GM23338 (cell line): ENCODE measurements at regions not wholly inside any gene's neighbourhood (a gene's known extent, or its start where the extent isn't known, plus 50 kb on each side); places are given as distances from the start of the nearest gene placed in this dataset.

ENCODE experiments used
- CREB1 ChIP-seq: fragments of 250-450 bp; sonication (Bioruptor Pico); IDR thresholded peaks from 2 replicates; pipeline ENCODE4 v1.5.0; 2020; ENCODE audit warnings: low read depth, mild to moderate bottlenecking, moderate library complexity
- EZH2 ChIP-seq: fragments of 200-600 bp; sonication (generic); IDR thresholded peaks from one replicate; pipeline ENCODE4 v1.8.0; 2017; ENCODE audit warnings: antibody characterized with exemption, mild to moderate bottlenecking, low read depth; ENCODE audit not compliant: unreplicated experiment
- EZH2phosphoT487 ChIP-seq: fragments of 200-600 bp; sonication (generic); IDR thresholded peaks from one replicate; pipeline ENCODE4 v1.8.1; 2018; ENCODE audit warnings: antibody characterized with exemption; ENCODE audit not compliant: unreplicated experiment
- POLR2AphosphoS5 ChIP-seq: IDR thresholded peaks from 2 replicates; pipeline ENCODE4 v1.6.1; 2016; ENCODE audit warnings: antibody characterized with exemption, low read depth
- STAT1 ChIP-seq: IDR thresholded peaks from one replicate; pipeline ENCODE4 v1.6.1; 2016; ENCODE audit warnings: antibody characterized with exemption; ENCODE audit not compliant: unreplicated experiment
- TF ChIP-seq, protein P1 (sequence below), 2 experiments: fragments of 200-600 bp in 1 of 2; sonication (generic) in 1 of 2; conservative IDR thresholded peaks; 2 replicates each; pipeline versions ENCODE4 v1.5.1 to v1.6.1; 2016 to 2017; ENCODE audit warnings: antibody characterized with exemption in 2 of 2, low read depth in 2 of 2, mild to moderate bottlenecking in 2 of 2, moderate library complexity in 1 of 2
- TF ChIP-seq, protein P2 (sequence below): IDR thresholded peaks from one replicate; pipeline ENCODE4 v1.6.1; 2018; ENCODE audit warnings: antibody characterized with exemption; ENCODE audit not compliant: unreplicated experiment

DNA sequence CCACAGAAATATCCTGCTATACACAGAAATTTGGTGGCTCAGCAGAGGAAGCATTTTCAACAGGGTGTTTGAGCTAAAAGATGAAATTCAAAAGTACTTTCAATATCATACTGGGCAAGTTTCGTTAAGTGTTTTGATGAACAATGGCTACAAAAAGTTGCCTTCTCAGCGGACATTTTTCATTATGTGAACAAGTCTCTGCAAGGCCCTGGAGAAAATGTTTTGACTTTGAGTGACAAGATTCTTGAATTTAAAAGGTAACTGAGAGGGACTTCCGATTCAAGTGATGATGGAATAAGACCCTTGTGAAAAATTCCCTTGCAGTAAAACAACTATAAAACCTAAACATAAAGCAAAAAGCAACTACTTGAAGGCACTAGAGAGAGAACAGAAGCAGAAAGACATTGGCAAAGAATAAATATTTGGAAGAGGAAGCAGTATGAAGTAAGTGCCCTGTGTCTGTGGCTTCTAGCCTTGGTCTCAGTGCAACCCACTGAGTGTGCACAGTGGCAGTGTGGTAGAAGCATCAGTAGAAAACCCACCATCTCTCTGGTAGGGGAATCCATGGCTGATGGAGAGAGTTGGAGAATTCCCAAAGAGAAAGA is 62.5 kb upstream of the NAMPT start:
- TF ChIP-seq POLR2AphosphoS5 (no peak), EZH2phosphoT487 (no peak), CREB1 (CRISPR knock-in tag) (no peak), EZH2 (no peak), STAT1 (no peak)
- TF ChIP-seq, protein P1, sequence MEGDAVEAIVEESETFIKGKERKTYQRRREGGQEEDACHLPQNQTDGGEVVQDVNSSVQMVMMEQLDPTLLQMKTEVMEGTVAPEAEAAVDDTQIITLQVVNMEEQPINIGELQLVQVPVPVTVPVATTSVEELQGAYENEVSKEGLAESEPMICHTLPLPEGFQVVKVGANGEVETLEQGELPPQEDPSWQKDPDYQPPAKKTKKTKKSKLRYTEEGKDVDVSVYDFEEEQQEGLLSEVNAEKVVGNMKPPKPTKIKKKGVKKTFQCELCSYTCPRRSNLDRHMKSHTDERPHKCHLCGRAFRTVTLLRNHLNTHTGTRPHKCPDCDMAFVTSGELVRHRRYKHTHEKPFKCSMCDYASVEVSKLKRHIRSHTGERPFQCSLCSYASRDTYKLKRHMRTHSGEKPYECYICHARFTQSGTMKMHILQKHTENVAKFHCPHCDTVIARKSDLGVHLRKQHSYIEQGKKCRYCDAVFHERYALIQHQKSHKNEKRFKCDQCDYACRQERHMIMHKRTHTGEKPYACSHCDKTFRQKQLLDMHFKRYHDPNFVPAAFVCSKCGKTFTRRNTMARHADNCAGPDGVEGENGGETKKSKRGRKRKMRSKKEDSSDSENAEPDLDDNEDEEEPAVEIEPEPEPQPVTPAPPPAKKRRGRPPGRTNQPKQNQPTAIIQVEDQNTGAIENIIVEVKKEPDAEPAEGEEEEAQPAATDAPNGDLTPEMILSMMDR (conservative IDR thresholded peaks at IDR 0.05; ENCODE audit: low read depth in 2 of 2): no peak
- TF ChIP-seq, protein P2, sequence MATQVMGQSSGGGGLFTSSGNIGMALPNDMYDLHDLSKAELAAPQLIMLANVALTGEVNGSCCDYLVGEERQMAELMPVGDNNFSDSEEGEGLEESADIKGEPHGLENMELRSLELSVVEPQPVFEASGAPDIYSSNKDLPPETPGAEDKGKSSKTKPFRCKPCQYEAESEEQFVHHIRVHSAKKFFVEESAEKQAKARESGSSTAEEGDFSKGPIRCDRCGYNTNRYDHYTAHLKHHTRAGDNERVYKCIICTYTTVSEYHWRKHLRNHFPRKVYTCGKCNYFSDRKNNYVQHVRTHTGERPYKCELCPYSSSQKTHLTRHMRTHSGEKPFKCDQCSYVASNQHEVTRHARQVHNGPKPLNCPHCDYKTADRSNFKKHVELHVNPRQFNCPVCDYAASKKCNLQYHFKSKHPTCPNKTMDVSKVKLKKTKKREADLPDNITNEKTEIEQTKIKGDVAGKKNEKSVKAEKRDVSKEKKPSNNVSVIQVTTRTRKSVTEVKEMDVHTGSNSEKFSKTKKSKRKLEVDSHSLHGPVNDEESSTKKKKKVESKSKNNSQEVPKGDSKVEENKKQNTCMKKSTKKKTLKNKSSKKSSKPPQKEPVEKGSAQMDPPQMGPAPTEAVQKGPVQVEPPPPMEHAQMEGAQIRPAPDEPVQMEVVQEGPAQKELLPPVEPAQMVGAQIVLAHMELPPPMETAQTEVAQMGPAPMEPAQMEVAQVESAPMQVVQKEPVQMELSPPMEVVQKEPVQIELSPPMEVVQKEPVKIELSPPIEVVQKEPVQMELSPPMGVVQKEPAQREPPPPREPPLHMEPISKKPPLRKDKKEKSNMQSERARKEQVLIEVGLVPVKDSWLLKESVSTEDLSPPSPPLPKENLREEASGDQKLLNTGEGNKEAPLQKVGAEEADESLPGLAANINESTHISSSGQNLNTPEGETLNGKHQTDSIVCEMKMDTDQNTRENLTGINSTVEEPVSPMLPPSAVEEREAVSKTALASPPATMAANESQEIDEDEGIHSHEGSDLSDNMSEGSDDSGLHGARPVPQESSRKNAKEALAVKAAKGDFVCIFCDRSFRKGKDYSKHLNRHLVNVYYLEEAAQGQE: no peak
